HG03060 (cell line): ENCODE measurements at regions not wholly inside any gene's neighbourhood (a gene's known extent, or its start where the extent isn't known, plus 50 kb on each side); places are given as distances from the start of the nearest gene placed in this dataset.

Experiments
- ATAC-seq: cut with Tn5 transposase; IDR thresholded peaks from one replicate; pipeline ENCODE4 v1.9.1; 2021; ENCODE audit warnings: low read depth, moderate number of reproducible peaks; ENCODE audit not compliant: unreplicated experiment

GRCh38 chr13:106879806-106880205 is 311.9 kb upstream of the ARGLU1 start:
- no peak for ATAC-seq

- ATAC-seq: no peak
Measured at GRCh38 chr13:106874323-106874722, 306.4 kb upstream of the ARGLU1 start.

- no peak for ATAC-seq
Measured at GRCh38 chr13:106873810-106874209, 305.9 kb upstream of the ARGLU1 start.

GRCh38 chr13:106867249-106867648 is 299.3 kb upstream of the ARGLU1 start:
- ATAC-seq: no peak

GRCh38 chr13:106865716-106866440 is 297.9 kb upstream of the ARGLU1 start:
- no peak for ATAC-seq

GRCh38 chr13:106859533-106859904 is 291.6 kb upstream of the ARGLU1 start:
- ATAC-seq: no peak

- ATAC-seq: no peak
Measured at GRCh38 chr13:106858903-106859532, 291.1 kb upstream of the ARGLU1 start.

GRCh38 chr13:106852436-106852835 is 284.5 kb upstream of the ARGLU1 start:
- no peak for ATAC-seq

GRCh38 chr13:106850973-106851650 is 283.2 kb upstream of the ARGLU1 start:
- ATAC-seq: no peak

- no peak for ATAC-seq
Measured at GRCh38 chr13:106846571-106847448, 278.9 kb upstream of the ARGLU1 start.

- ATAC-seq: no peak
Measured at GRCh38 chr13:106836186-106836802, 268.4 kb upstream of the ARGLU1 start.

GRCh38 chr13:106835477-106835876 is 267.5 kb upstream of the ARGLU1 start:
- ATAC-seq: no peak

GRCh38 chr13:106821979-106822378 is 254.0 kb upstream of the ARGLU1 start:
- no peak for ATAC-seq

- no peak for ATAC-seq
Measured at GRCh38 chr13:106819413-106820180, 251.7 kb upstream of the ARGLU1 start.

GRCh38 chr13:106818971-106819370 is 251.0 kb upstream of the ARGLU1 start:
- ATAC-seq: no peak

- no peak for ATAC-seq
Measured at GRCh38 chr13:106815545-106815944, 247.6 kb upstream of the ARGLU1 start.

- ATAC-seq: no peak
Measured at GRCh38 chr13:106814463-106814862, 246.5 kb upstream of the ARGLU1 start.

- ATAC-seq: no peak
Measured at GRCh38 chr13:106810069-106810468, 242.1 kb upstream of the ARGLU1 start.

GRCh38 chr13:106804991-106805390 is 237.1 kb upstream of the ARGLU1 start:
- no peak for ATAC-seq

GRCh38 chr13:106802917-106803316 is 235.0 kb upstream of the ARGLU1 start:
- no peak for ATAC-seq
